OCI-LY1 (cell line): ENCODE measurements at regions not wholly inside any gene's neighbourhood (a gene's known extent, or its start where the extent isn't known, plus 50 kb on each side); places are given as distances from the start of the nearest gene placed in this dataset.
"Not testable (repeated sequence)": the region's sequence is repeated elsewhere in the genome, so short reads cannot be mapped to it uniquely, and the experiment has no call there.

Experiments used
- H2AFZ ChIP-seq: fragments of 200-600 bp; sonication (generic), shearing (Covaris generic); 2 replicates; pipeline ENCODE4 v1.6.0; 2014; ENCODE audit warnings: antibody characterized with exemption, mild to moderate bottlenecking, low read length
- H3F3A ChIP-seq: fragments of 200-600 bp; sonication (generic), shearing (Covaris generic); 2 replicates; pipeline ENCODE4 v1.6.0; 2014; ENCODE audit warnings: mild to moderate bottlenecking, antibody characterized with exemption, low read length, moderate library complexity; ENCODE audit not compliant: insufficient read depth
- H3K27ac ChIP-seq: fragments of 200-600 bp; sonication (generic); 2 replicates; pipeline ENCODE4 v1.5.1; 2014; ENCODE audit warnings: low read length, mixed run types, mild to moderate bottlenecking, low read depth; ENCODE audit not compliant: poor library complexity, severe bottlenecking
- H3K27me3 ChIP-seq: fragments of 200-600 bp; sonication (generic); 2 replicates; pipeline ENCODE4 v1.6.0; 2014; ENCODE audit warnings: antibody characterized with exemption, mild to moderate bottlenecking, low read length, moderate library complexity; ENCODE audit not compliant: insufficient read depth
- H3K36me3 ChIP-seq: fragments of 200-600 bp; sonication (generic); 2 replicates; pipeline ENCODE4 v1.6.1; 2014; ENCODE audit warnings: mild to moderate bottlenecking, antibody characterized with exemption, low read length, moderate library complexity, mixed read lengths; ENCODE audit not compliant: insufficient read depth
- H3K4me1 ChIP-seq: fragments of 200-600 bp; sonication (generic); 2 replicates; pipeline ENCODE4 v1.5.1; 2014; ENCODE audit warnings: mild to moderate bottlenecking, low read length, moderate library complexity; ENCODE audit not compliant: insufficient read depth, severe bottlenecking
- H3K4me2 ChIP-seq: fragments of 200-600 bp; sonication (generic), shearing (Covaris generic); 2 replicates; pipeline ENCODE4 v1.6.1; 2014; ENCODE audit warnings: low read length
- H3K4me3 ChIP-seq: fragments of 200-600 bp; sonication (generic); 2 replicates; pipeline ENCODE4 v1.5.1; 2014; ENCODE audit warnings: low read length, low read depth, mild to moderate bottlenecking, mixed read lengths; ENCODE audit not compliant: poor library complexity, severe bottlenecking
- H3K79me2 ChIP-seq: fragments of 200-600 bp; shearing (Covaris generic); 2 replicates; pipeline ENCODE4 v1.6.1; 2016; ENCODE audit warnings: mixed run types, low read length, mixed read lengths; ENCODE audit not compliant: insufficient read depth
- H3K9ac ChIP-seq: fragments of 200-600 bp; sonication (generic), shearing (Covaris generic); 2 replicates; pipeline ENCODE4 v1.6.1; 2014; ENCODE audit warnings: mild to moderate bottlenecking, low read length, mixed read lengths
- H3K9me2 ChIP-seq: fragments of 200-600 bp; sonication (generic), shearing (Covaris generic); 2 replicates; pipeline ENCODE4 v1.6.1; 2014; ENCODE audit warnings: low read depth, mild to moderate bottlenecking, low read length, mixed read lengths
- H3K9me3 ChIP-seq: fragments of 200-600 bp; shearing (Covaris generic); 2 replicates; pipeline ENCODE4 v1.6.1; 2014; ENCODE audit warnings: low read length, mixed read lengths
- H4K20me1 ChIP-seq: fragments of 200-600 bp; sonication (generic), shearing (Covaris generic); 2 replicates; pipeline ENCODE4 v1.6.0; 2016; ENCODE audit warnings: mild to moderate bottlenecking, low read length; ENCODE audit not compliant: insufficient read depth
- CTCF ChIP-seq: fragments of 200-600 bp; sonication (generic), shearing (Covaris generic); IDR thresholded peaks from 2 replicates; pipeline ENCODE4 v1.5.1; 2017; ENCODE audit warnings: mild to moderate bottlenecking, antibody characterized with exemption, low read length, moderate library complexity, mixed read lengths
- EZH2 ChIP-seq: fragments of 200-600 bp; sonication (generic), shearing (Covaris generic); IDR thresholded peaks from 2 replicates; pipeline ENCODE4 v1.8.0; 2017; ENCODE audit warnings: borderline replicate concordance, mixed run types, mild to moderate bottlenecking, antibody characterized with exemption, low read length, moderate library complexity, mixed read lengths

DNA sequence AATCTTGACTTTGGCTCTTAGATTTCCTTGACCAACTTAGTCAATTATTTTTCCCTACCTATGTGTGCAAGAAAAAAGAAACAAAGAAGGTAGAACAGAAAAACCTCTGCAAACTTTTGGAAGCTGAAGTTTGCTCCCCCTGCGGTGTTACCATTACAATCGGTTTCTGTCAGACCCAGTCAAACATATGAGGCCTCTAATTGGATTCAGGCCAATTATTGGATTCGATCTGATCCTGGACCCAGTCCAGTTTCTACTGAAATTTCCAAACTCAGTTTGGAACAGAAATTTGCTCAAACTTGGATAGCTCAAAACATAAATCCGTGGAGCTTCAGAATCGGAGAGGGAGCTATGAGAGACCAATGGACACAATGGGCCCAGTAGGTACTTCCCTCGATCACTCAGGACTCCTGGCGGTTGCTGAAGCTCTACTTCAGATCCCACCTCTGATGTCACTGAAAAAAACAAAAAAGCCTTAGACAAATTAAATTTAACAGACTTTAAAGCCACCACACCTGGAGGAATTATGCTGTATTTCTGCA lies 523.9 kb downstream of the DMRTA1 start:
- no peaks in the 10 kb centered on the region for H3K36me3 ChIP-seq
- no peaks in the 10 kb centered on the region for H3K4me1 ChIP-seq
- H3K4me2 ChIP-seq: no peak overlapping the region
- H3K9ac ChIP-seq: no peak overlapping the region
- no peak overlapping the region for H3K27ac ChIP-seq
- H3K27me3 ChIP-seq: no peaks in the 10 kb centered on the region
- TF ChIP-seq CTCF (no peak), EZH2 (no peak)
- no peaks in the 10 kb centered on the region for H3F3A ChIP-seq
- no peaks in the 10 kb centered on the region for H4K20me1 ChIP-seq
- no peaks in the 10 kb centered on the region for H3K9me2 ChIP-seq
- no peak overlapping the region for H2AFZ ChIP-seq
- no peak overlapping the region for H3K4me3 ChIP-seq
- H3K79me2 ChIP-seq: no peaks in the 10 kb centered on the region
- H3K9me3 ChIP-seq: no peaks in the 10 kb centered on the region

GRCh38 chr9:22975951-22976350 lies 529.3 kb downstream of the DMRTA1 start:
- no peak overlapping the region for H3K27ac ChIP-seq
- TF ChIP-seq EZH2: no peak
- no peak for TF ChIP-seq CTCF

GRCh38 chr9:22976454-22976853 lies 529.8 kb downstream of the DMRTA1 start:
- H3K9ac ChIP-seq: no peak overlapping the region
- H3K4me1 ChIP-seq: no peaks in the 10 kb centered on the region
- H3K4me3 ChIP-seq: no peak overlapping the region
- no peaks in the 10 kb centered on the region for H3K9me2 ChIP-seq
- no peaks in the 10 kb centered on the region for H3K27me3 ChIP-seq
- H3K79me2 ChIP-seq: no peaks in the 10 kb centered on the region
- no peaks in the 10 kb centered on the region for H3F3A ChIP-seq
- no peak overlapping the region for H3K4me2 ChIP-seq
- H3K36me3 ChIP-seq: no peaks in the 10 kb centered on the region
- no peaks in the 10 kb centered on the region for H3K9me3 ChIP-seq
- no peak overlapping the region for H3K27ac ChIP-seq
- no peaks in the 10 kb centered on the region for H4K20me1 ChIP-seq
- no peak for TF ChIP-seq EZH2
- no peak for TF ChIP-seq CTCF
- H2AFZ ChIP-seq: no peak overlapping the region

More at GRCh38 chr9:22975951-22976350, 529.3 kb downstream of the DMRTA1 start:
- H3K27me3 ChIP-seq: no peaks in the 10 kb centered on the region
- H3K79me2 ChIP-seq: no peaks in the 10 kb centered on the region
- H3K4me2 ChIP-seq: no peak overlapping the region
- no peaks in the 10 kb centered on the region for H4K20me1 ChIP-seq
- no peak overlapping the region for H3K4me3 ChIP-seq
- no peaks in the 10 kb centered on the region for H3F3A ChIP-seq
- no peak overlapping the region for H2AFZ ChIP-seq
- H3K36me3 ChIP-seq: no peaks in the 10 kb centered on the region
- H3K9me3 ChIP-seq: no peaks in the 10 kb centered on the region
- no peaks in the 10 kb centered on the region for H3K4me1 ChIP-seq
- no peaks in the 10 kb centered on the region for H3K9me2 ChIP-seq
- H3K9ac ChIP-seq: no peak overlapping the region

DNA sequence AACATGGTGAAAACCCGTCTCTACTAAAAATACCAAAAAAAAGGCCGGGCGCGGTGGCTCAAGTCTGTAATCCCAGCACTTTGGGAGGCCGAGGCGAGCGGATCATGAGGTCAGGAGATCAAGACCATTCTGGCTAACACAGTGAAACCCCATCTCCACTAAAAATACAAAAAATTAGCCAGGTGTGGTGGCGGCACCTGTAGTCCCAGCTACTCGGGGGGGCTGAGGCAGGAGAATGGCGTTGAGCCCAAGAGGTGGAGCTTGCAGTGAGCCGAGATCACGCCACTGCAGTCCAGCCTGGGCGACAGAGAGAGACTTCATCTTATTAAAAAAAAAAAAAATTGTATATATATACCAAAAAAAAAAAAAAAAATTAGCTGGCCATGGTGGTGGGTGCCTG lies 533.8 kb downstream of the DMRTA1 start:
- not testable (repeated sequence) for H3K4me3 ChIP-seq, H3K9me2 ChIP-seq, H3K27ac ChIP-seq, H3K9ac ChIP-seq, H3K4me2 ChIP-seq, H2AFZ ChIP-seq, H3F3A ChIP-seq, H3K36me3 ChIP-seq, H3K27me3 ChIP-seq, H4K20me1 ChIP-seq, H3K79me2 ChIP-seq, H3K9me3 ChIP-seq, H3K4me1 ChIP-seq
